ENCODE measurements at regions not wholly inside any gene's neighbourhood (a gene's known extent, or its start where the extent isn't known, plus 50 kb on each side); places are given as distances from the start of the nearest gene placed in this dataset.

GRCh38 chr12:81968421-81968820 lies 209.3 kb upstream of the PPFIA2 start:
- no peaks in the 10 kb centered on the region for H3K36me3 ChIP-seq (ENCODE audit: control insufficient read depth, insufficient read depth, low read length)
- H3K9me3 ChIP-seq (ENCODE audit: control insufficient read depth, low read length), result peaks cover 13% of the 10 kb centered on the region
- Mint-ChIP-seq H3K36me3 (ENCODE audit: low read depth) (peaks cover 6% of the 10 kb centered on the region), H3K27ac (no peak overlapping the region), H3K27me3 (ENCODE audit: insufficient read depth) (no peaks in the 10 kb centered on the region), H3K4me1 (peaks cover 41% of the 10 kb centered on the region), H3K9me3 (peaks cover 12% of the 10 kb centered on the region), H3K4me3 (no peak overlapping the region)
- DNase-seq, result no peak
- no peak overlapping the region for H3K4me3 ChIP-seq (ENCODE audit: low read length)
- no peak for TF ChIP-seq CTCF (conservative IDR thresholded peaks at IDR 0.05)
- peaks cover 5% of the 10 kb centered on the region for H3K4me1 ChIP-seq (ENCODE audit: control insufficient read depth, insufficient read depth, low read length)
- no peaks in the 10 kb centered on the region for H3K27me3 ChIP-seq (ENCODE audit: control insufficient read depth, insufficient read depth, low read length, poor library complexity, severe bottlenecking)
- H3K9ac ChIP-seq (ENCODE audit: extremely low read depth, low read length, poor library complexity, severe bottlenecking), result no peak overlapping the region
- 84 to 85% methylated on average over 5 of the region's 5 CpGs for WGBS, 2 experiments (ENCODE audit: insufficient coverage in 1 of 2, insufficient read length in 1 of 2)
- H3K27ac ChIP-seq (ENCODE audit: low read depth, low read length), result no peak overlapping the region

GRCh38 chr12:81963636-81964035 lies 204.5 kb upstream of the PPFIA2 start:
- H3K27ac ChIP-seq (ENCODE audit: low read depth, low read length), result no peak overlapping the region
- Mint-ChIP-seq H3K9me3 (no peaks in the 10 kb centered on the region), H3K4me3 (no peak overlapping the region), H3K27ac (no peak overlapping the region), H3K4me1 (peaks cover 8% of the 10 kb centered on the region), H3K36me3 (ENCODE audit: low read depth) (no peaks in the 10 kb centered on the region), H3K27me3 (ENCODE audit: insufficient read depth) (no peaks in the 10 kb centered on the region)
- no peak for DNase-seq
- no peaks in the 10 kb centered on the region for H3K27me3 ChIP-seq (ENCODE audit: control insufficient read depth, insufficient read depth, low read length, poor library complexity, severe bottlenecking)
- H3K36me3 ChIP-seq (ENCODE audit: control insufficient read depth, insufficient read depth, low read length), result no peaks in the 10 kb centered on the region
- no peak for TF ChIP-seq CTCF (conservative IDR thresholded peaks at IDR 0.05)
- no peaks in the 10 kb centered on the region for H3K9me3 ChIP-seq (ENCODE audit: control insufficient read depth, low read length)
- no peak overlapping the region for H3K9ac ChIP-seq (ENCODE audit: extremely low read depth, low read length, poor library complexity, severe bottlenecking)
- WGBS, 2 experiments (ENCODE audit: insufficient coverage in 1 of 2, insufficient read length in 1 of 2), result 93% methylated on average over 1 of the region's 1 CpG; no CpG with 5 or more reads in 1 of the 2 experiments
- H3K4me3 ChIP-seq (ENCODE audit: low read length), result no peak overlapping the region
- no peaks in the 10 kb centered on the region for H3K4me1 ChIP-seq (ENCODE audit: control insufficient read depth, insufficient read depth, low read length)

- no peaks in the 10 kb centered on the region for H3K27me3 ChIP-seq (ENCODE audit: control insufficient read depth, insufficient read depth, low read length, poor library complexity, severe bottlenecking)
- Mint-ChIP-seq H3K27ac (no peak overlapping the region), H3K27me3 (ENCODE audit: insufficient read depth) (no peaks in the 10 kb centered on the region), H3K4me3 (no peak overlapping the region), H3K4me1 (peaks cover 8% of the 10 kb centered on the region), H3K36me3 (ENCODE audit: low read depth) (no peaks in the 10 kb centered on the region), H3K9me3 (no peaks in the 10 kb centered on the region)
- no peaks in the 10 kb centered on the region for H3K36me3 ChIP-seq (ENCODE audit: control insufficient read depth, insufficient read depth, low read length)
- 95% methylated on average over 4 to 7 of the region's 7 CpGs for WGBS, 2 experiments (ENCODE audit: insufficient coverage in 1 of 2, insufficient read length in 1 of 2)
- no peak for DNase-seq
- no peaks in the 10 kb centered on the region for H3K4me1 ChIP-seq (ENCODE audit: control insufficient read depth, insufficient read depth, low read length)
- H3K4me3 ChIP-seq (ENCODE audit: low read length), result no peak overlapping the region
- no peak overlapping the region for H3K27ac ChIP-seq (ENCODE audit: low read depth, low read length)
- TF ChIP-seq CTCF (conservative IDR thresholded peaks at IDR 0.05), result no peak
- no peak overlapping the region for H3K9ac ChIP-seq (ENCODE audit: extremely low read depth, low read length, poor library complexity, severe bottlenecking)
- H3K9me3 ChIP-seq (ENCODE audit: control insufficient read depth, low read length), result no peaks in the 10 kb centered on the region
These were observed 203.9 kb upstream of the PPFIA2 start for GRCh38 chr12:81963026-81963425.
